Muscle layer of colon (tissue), 2 donors: ENCODE measurements at regions not wholly inside any gene's neighbourhood (a gene's known extent, or its start where the extent isn't known, plus 50 kb on each side); places are given as distances from the start of the nearest gene placed in this dataset.
"Not testable (repeated sequence)": the region's sequence is repeated elsewhere in the genome, so short reads cannot be mapped to it uniquely, and the experiment has no call there.

Experiments used
- H3K27ac ChIP-seq: one replicate; pipeline ENCODE4 v1.7.0; 2013; ENCODE audit warnings: low read depth, mild to moderate bottlenecking, low read length, moderate library complexity
- H3K27me3 ChIP-seq, 2 donors: one replicate each; pipeline ENCODE4 v1.7.0; 2013; ENCODE audit warnings: low read length in 2 of 2, mild to moderate bottlenecking in 2 of 2; ENCODE audit not compliant: insufficient read depth in 2 of 2, control insufficient read depth in 1 of 2
- H3K36me3 ChIP-seq: one replicate; pipeline ENCODE4 v1.7.0; 2013; ENCODE audit warnings: mild to moderate bottlenecking, low read length; ENCODE audit not compliant: insufficient read depth
- H3K4me1 ChIP-seq: one replicate; pipeline ENCODE4 v1.7.0; 2013; ENCODE audit warnings: mild to moderate bottlenecking, low read length; ENCODE audit not compliant: insufficient read depth
- H3K4me3 ChIP-seq, 2 donors: one replicate each; pipeline ENCODE4 v1.7.0; 2013; ENCODE audit warnings: low read length in 2 of 2, low read depth in 1 of 2, mild to moderate bottlenecking in 1 of 2, moderate library complexity in 1 of 2
- H3K9ac ChIP-seq: one replicate; pipeline ENCODE4 v1.7.0; 2013; ENCODE audit warnings: low read length
- H3K9me3 ChIP-seq: one replicate; pipeline ENCODE4 v1.7.0; 2013; ENCODE audit warnings: mild to moderate bottlenecking, low read length
- donor health status: abdominal sarcoma.
- donor health status: Adenocarcinoma of cecum.

DNA sequence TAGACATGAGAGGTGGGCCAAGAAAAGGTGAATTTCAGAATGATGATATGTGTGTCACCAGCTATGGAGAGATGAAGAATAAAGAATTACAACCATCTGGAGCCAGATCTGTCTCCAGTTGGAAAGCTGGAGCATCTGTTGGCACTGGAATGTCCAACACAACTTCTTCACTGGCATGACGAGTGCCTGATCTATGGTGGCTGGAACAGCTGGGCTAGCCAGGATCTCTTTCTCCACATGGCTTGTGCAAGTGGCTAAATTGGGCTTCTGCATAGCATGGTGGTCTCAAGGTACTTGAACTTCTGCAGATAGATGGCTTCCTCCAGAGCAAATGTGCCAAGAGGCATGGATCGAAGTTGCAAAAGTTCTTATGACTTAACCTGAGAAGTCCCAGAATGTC, 256.1 kb upstream of the NCAM1 start:
- Histone ChIP-seq H3K9me3 (no peaks in the 10 kb centered on the region), H3K27ac (no peak overlapping the region), H3K4me1 (no peaks in the 10 kb centered on the region)

DNA sequence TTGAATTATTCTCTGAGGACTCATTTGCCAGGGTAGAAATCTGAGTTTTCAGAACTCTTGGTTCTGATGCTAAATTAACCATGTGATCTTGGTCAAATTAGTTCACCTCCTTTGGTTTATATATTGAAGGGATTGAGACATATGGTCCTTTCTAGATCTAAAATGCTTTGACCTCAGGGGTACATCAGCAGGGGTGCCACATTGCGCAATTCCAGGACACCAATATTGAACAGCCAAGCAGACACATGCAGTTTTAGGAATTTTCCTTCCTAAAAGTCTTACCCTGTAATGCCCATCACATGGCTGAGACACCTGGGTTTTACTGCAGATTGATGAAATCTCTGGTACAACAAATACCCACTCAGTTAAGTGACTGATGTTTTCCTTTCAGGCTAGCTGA, 254.4 kb upstream of the NCAM1 start:
- Histone ChIP-seq H3K4me1 (no peaks in the 10 kb centered on the region), H3K4me3 (no peak overlapping the region), H3K27ac (no peak overlapping the region), H3K27me3 (no peaks in the 10 kb centered on the region), H3K9me3 (no peaks in the 10 kb centered on the region), H3K9ac (no peak overlapping the region), H3K36me3 (no peaks in the 10 kb centered on the region)

More for the DNA sequence above, 256.1 kb upstream of the NCAM1 start:
- no peaks in the 10 kb centered on the region for H3K36me3 ChIP-seq
- no peaks in the 10 kb centered on the region for H3K27me3 ChIP-seq
- no peak overlapping the region for H3K4me3 ChIP-seq
- H3K9ac ChIP-seq, result no peak overlapping the region

DNA sequence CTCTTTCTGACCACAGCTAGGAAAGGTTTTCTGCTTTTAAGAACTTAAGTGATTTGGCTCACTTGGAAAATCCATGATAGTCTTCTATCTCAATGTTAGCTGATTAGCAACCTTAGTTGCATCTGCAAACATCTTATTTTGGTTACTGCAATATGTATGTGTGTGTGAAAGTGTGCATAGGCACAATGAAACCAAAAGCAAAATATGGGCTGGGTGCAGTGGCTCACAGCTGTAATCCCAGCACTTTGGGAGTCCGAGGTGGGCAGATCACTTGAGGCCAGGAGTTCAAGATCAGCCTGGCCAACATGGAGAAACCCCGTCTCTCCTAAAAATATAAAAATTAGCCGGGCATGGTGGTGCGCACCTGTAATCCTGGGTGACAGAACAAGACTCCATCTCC, 246.9 kb upstream of the NCAM1 start:
- H3K4me1 ChIP-seq, H3K9ac ChIP-seq, H3K4me3 ChIP-seq, H3K27ac ChIP-seq, H3K36me3 ChIP-seq, H3K9me3 ChIP-seq, H3K27me3 ChIP-seq: not testable (repeated sequence)

DNA sequence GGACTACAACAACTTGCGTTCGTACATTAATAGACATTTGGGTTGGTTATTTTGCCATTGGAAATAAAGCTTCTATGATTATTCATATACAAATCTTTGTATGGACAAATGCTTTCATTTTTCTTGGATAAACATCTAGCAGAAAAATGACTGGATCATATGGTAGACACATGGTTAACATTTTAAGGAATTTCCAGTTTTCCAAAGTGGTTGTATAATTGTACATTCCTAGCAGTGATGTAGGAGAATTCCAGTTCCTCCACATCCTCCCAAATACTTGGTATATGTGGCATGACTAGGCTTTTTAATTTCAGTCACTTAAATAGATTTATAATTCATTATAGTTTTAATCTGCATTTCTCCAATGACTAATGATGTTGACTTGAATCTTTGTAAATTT, 246.2 kb upstream of the NCAM1 start:
- no peaks in the 10 kb centered on the region for H3K36me3 ChIP-seq
- H3K4me3 ChIP-seq, result no peak overlapping the region
- H3K9ac ChIP-seq, result no peak overlapping the region

DNA sequence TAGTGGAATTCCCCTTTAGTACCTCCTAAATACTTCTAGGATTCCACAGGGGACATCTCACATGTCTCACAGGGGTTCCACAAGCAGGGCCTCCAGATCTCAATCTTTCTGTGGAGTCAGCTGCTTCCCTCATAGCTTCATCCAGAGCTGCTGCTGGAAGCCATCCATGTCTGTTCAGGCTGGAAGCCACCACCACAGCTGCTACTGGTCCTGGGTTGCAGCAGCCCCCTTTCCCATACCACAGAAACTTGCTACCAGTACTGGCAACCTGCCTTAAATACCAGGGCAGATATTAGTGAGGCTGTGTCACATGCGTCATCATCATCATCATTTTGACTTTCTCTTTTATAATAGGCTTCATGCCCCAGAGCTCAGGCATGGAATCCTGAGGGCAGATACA, 242.7 kb upstream of the NCAM1 start:
- Histone ChIP-seq H3K27ac (no peak overlapping the region), H3K4me3 (no peak overlapping the region), H3K9me3 (no peaks in the 10 kb centered on the region), H3K36me3 (no peaks in the 10 kb centered on the region), H3K4me1 (no peaks in the 10 kb centered on the region), H3K27me3 (no peaks in the 10 kb centered on the region), H3K9ac (no peak overlapping the region)

More for the DNA sequence above, 246.2 kb upstream of the NCAM1 start:
- Histone ChIP-seq H3K27ac (no peak overlapping the region), H3K4me1 (no peaks in the 10 kb centered on the region), H3K27me3 (no peaks in the 10 kb centered on the region), H3K9me3 (no peaks in the 10 kb centered on the region)

DNA sequence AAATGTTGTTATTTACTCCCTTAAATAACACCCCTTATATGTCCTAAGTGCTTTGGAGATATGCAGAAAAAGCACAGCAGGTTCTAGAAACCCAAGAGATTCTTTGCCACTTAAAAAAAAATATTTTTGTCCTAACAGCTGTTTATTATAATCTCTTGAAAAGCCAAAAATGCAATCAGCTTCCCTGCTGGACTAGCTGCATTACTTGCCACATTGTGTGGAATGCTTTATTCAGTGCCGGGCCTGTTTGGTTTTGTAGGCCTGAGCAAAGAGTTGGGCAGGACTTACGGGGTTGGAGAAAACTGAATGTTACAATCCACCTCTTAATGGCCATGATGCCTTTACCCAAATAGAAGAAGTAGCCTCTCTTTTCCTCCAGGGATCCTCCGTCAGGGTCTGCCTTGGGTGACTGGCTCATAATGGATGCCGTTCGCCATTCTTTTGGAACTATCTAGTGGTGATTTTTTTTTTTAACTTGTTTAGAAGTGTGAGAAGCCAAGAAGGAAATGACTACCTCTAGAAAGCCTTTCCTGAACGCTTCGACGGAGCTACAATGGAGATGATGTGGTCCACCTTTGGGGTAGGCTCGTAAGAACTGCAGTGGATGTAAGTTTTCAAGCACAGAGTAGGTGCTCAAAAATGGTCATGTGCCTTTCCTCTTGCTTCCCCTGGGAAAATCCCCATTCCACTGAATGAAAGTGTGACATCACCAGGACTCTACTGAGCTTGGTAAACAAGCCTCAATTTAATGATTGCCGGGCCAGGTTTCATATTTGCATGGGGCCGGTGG, 241.3 kb upstream of the NCAM1 start:
- H3K27me3 ChIP-seq, result no peaks in the 10 kb centered on the region
- no peaks in the 10 kb centered on the region for H3K9me3 ChIP-seq
- no peaks in the 10 kb centered on the region for H3K36me3 ChIP-seq
- no peaks in the 10 kb centered on the region for H3K4me1 ChIP-seq
- H3K4me3 ChIP-seq, result no peak overlapping the region
- H3K9ac ChIP-seq, result no peak overlapping the region
- no peak overlapping the region for H3K27ac ChIP-seq

DNA sequence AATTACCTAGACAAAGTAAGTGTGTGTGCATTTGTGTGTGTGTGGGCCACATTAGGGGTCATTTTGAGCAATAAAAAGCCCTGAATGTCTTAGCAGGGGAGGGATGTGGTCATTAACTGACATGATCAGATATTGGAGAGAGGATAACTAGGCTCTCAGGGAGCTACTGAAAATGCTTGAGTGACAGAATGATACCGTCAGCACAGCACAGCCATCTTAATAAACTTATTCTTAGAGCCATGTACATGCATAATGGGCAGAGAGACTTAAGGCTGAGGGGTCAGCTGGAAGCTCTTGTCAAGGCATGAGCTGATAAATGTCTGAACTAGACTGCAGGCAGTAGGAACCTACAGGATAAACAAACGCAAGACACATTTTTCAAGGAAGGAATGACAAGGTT, 239.1 kb upstream of the NCAM1 start:
- Histone ChIP-seq H3K27me3 (no peaks in the 10 kb centered on the region), H3K36me3 (no peaks in the 10 kb centered on the region), H3K9ac (no peak overlapping the region)

DNA sequence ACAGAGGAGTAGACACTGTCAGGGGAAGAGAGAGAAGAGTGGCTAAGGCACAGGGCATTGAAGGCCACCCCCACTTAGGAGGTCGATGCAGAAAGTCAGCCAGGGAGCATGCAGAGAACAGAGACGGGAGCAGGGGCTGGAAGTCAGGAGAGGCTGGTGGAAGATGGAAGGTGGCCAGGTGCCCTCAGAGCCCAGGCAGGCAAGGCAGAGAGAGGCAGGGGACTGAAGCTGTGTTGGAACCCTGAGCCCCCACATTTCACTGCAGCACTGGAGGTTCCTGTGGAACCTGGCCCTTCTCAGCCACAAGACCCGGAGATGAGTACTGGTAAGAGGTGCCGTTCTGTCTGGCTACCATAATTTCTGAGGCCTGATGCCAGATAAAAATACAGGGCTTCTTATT, 238.3 kb upstream of the NCAM1 start:
- H3K4me1 ChIP-seq, result no peaks in the 10 kb centered on the region
- H3K27me3 ChIP-seq, result no peaks in the 10 kb centered on the region
- H3K27ac ChIP-seq, result no peak overlapping the region
- no peaks in the 10 kb centered on the region for H3K9me3 ChIP-seq
- H3K9ac ChIP-seq, result no peak overlapping the region
- no peaks in the 10 kb centered on the region for H3K36me3 ChIP-seq
- H3K4me3 ChIP-seq, result no peak overlapping the region

More for the DNA sequence above, 239.1 kb upstream of the NCAM1 start:
- Histone ChIP-seq H3K4me1 (no peaks in the 10 kb centered on the region), H3K27ac (no peak overlapping the region), H3K4me3 (no peak overlapping the region), H3K9me3 (no peaks in the 10 kb centered on the region)

DNA sequence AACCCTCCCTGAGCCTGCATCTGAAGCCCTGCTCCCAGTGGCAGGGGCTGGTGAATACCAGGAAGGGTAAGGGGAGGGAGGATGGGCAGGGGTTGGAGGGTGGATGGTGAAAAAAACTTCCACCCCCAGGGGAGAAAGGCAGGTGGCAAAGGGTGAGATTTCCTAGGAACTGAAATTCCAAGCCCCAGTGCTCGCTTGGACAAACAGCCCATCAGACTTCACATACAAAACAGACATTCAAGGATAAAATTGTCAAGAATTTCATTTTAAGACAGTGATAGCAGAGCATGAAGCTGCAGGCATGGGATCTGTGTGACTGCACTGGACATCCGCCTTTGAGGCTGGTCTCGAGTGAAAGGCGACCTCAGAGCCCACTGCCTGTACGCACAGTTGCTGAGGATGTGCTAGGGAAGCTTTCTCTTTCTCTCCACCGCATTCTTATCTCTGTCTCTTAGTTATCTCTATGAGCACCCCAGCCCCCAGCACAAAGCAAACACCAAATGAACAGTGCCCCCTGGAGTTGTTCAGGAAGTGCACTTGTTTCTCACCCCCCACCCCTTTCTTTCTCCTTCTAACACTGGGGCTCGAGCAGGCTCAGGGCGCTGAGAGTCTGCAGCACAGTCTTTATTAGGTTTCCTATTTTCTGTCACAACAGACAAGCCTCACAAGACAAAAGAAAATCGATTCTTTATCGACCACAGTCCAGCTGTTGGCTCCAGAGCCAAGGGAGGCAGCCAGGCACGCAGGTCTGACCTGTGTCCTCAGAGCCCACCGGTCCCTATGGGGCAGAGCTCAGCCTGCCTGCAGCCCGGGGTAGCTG, 237.3 kb upstream of the NCAM1 start:
- Histone ChIP-seq H3K4me3 (no peak overlapping the region), H3K9me3 (no peaks in the 10 kb centered on the region), H3K4me1 (no peaks in the 10 kb centered on the region), H3K27me3 (no peaks in the 10 kb centered on the region), H3K36me3 (no peaks in the 10 kb centered on the region), H3K9ac (no peak overlapping the region), H3K27ac (no peak overlapping the region)

DNA sequence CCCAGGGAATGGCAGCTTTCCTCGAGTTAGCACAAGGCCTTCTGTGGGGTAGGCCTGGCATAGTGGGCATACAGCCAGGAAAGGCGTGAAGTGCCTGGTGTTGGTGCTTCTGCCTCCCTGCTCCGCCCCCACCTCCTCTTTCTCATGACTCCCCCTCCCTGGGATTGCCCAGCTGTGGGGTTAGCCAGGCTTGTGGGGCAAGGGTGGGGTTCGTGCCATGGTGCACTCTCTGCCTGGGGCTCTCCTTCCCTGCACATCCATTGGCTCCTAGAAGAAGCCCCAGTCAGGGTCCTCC, 236.8 kb upstream of the NCAM1 start:
- H3K4me1 ChIP-seq, result no peaks in the 10 kb centered on the region

DNA sequence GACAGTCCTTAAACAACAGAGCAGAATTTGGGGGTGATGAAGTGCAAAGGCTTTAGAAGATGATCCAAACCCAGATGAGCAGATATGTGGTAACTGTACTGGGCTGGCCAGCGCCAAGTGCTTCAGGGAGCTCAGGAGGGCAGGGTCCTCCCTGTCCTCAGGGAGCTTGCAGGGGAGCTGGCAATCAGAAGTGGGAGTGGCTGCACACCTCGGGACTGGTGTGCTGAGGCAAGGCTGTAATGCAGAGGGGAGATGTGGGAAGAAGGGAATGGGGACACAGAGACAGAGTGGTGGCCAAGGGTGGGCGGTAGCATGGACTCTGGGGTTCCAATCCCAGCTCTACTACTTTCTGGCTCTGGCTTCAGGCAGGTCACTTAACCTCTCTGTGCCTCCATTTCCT, 235.6 kb upstream of the NCAM1 start:
- no peaks in the 10 kb centered on the region for H3K4me1 ChIP-seq
- H3K27ac ChIP-seq, result no peak overlapping the region
- no peak overlapping the region for H3K9ac ChIP-seq
- no peaks in the 10 kb centered on the region for H3K9me3 ChIP-seq
- no peaks in the 10 kb centered on the region for H3K27me3 ChIP-seq
- no peaks in the 10 kb centered on the region for H3K36me3 ChIP-seq
- H3K4me3 ChIP-seq, result no peak overlapping the region

More for the DNA sequence above, 236.8 kb upstream of the NCAM1 start:
- no peak overlapping the region for H3K27ac ChIP-seq
- H3K4me3 ChIP-seq, result no peak overlapping the region
- H3K9me3 ChIP-seq, result no peaks in the 10 kb centered on the region
- no peaks in the 10 kb centered on the region for H3K36me3 ChIP-seq
- no peak overlapping the region for H3K9ac ChIP-seq
- H3K27me3 ChIP-seq, result no peaks in the 10 kb centered on the region
